GM12864 (cell line): ENCODE measurements at regions not wholly inside any gene's neighbourhood (a gene's known extent, or its start where the extent isn't known, plus 50 kb on each side); places are given as distances from the start of the nearest gene placed in this dataset.

ENCODE experiments used
- DNase-seq: peaks from one replicate; pipeline ENCODE4 v3.0.0-alpha.2; 2011; ENCODE audit warnings: low read depth
- H3K4me3 ChIP-seq: 2 replicates; pipeline ENCODE4 v1.5.1; 2011; ENCODE audit warnings: mild to moderate bottlenecking, low read depth, low read length, control low read depth
- CTCF ChIP-seq: IDR thresholded peaks from 2 replicates; pipeline ENCODE4 v1.5.1; 2011; ENCODE audit warnings: low read depth, mild to moderate bottlenecking, moderate library complexity, low read length, control low read depth, inconsistent platforms; ENCODE audit errors: missing control alignments

GRCh38 chr12:105429511-105429910 is 99.0 kb downstream of the C12orf75 start:
- TF ChIP-seq CTCF, result no peak
- H3K4me3 ChIP-seq, result no peak overlapping the region
- DNase-seq, result no peak

- no peak for TF ChIP-seq CTCF
- DNase-seq, result no peak
- H3K4me3 ChIP-seq, result no peak overlapping the region
Observed at GRCh38 chr12:105431537-105432100, 101.1 kb downstream of the C12orf75 start.

- no peak for DNase-seq
- TF ChIP-seq CTCF, result no peak
- no peak overlapping the region for H3K4me3 ChIP-seq
Observed at GRCh38 chr12:105433804-105434203, 103.3 kb downstream of the C12orf75 start.

- TF ChIP-seq CTCF, result no peak
- H3K4me3 ChIP-seq, result no peak overlapping the region
- DNase-seq, result no peak
Observed at GRCh38 chr12:105436636-105437035, 106.1 kb downstream of the C12orf75 start.

GRCh38 chr12:105440037-105440664 is 109.7 kb downstream of the C12orf75 start:
- H3K4me3 ChIP-seq, result no peak overlapping the region
- TF ChIP-seq CTCF, result no peak
- DNase-seq, result no peak

GRCh38 chr12:105443802-105444652 is 113.5 kb downstream of the C12orf75 start:
- no peak for DNase-seq
- H3K4me3 ChIP-seq, result no peak overlapping the region
- no peak for TF ChIP-seq CTCF
